GM19193 (cell line): ENCODE measurements at regions not wholly inside any gene's neighbourhood (a gene's known extent, or its start where the extent isn't known, plus 50 kb on each side); places are given as distances from the start of the nearest gene placed in this dataset.

Source experiments
- POLR2A ChIP-seq: IDR thresholded peaks from 4 replicates; pipeline ENCODE4 v1.6.1; 2011; ENCODE audit not compliant: insufficient read depth, insufficient read length; ENCODE audit errors: extremely low read depth

GRCh38 chr9:89723469-89724100 is 118.8 kb downstream of the GADD45G start:
- no peak for TF ChIP-seq POLR2A

GRCh38 chr9:89724659-89725058 is 119.8 kb downstream of the GADD45G start:
- TF ChIP-seq POLR2A = no peak

GRCh38 chr9:89725271-89725670 is 120.5 kb downstream of the GADD45G start:
- no peak for TF ChIP-seq POLR2A

- no peak for TF ChIP-seq POLR2A
These were observed 125.2 kb downstream of the GADD45G start for GRCh38 chr9:89729954-89730530.

DNA sequence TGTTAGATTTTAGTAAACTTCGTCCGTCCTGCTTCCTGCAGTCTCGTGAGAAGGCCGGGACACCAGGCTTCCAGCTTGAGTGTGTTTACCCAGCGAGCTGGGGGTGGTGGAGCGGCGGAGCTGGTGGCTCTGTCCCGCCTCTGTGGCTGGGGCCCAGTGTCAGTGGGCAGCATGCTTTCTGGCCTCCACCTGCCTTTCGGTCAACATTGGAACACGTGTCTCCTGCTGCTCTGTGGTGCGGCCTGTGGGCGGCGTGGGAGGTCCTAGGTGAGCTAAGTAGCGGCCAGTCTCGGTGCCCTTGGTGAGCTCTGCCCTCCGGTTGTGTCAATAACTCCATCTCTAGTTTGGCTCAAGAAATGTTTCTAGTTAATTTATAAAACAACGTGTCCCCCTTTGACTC is 125.9 kb downstream of the GADD45G start:
- TF ChIP-seq POLR2A = no peak

- no peak for TF ChIP-seq POLR2A
These were observed 126.7 kb downstream of the GADD45G start for GRCh38 chr9:89731262-89732182.

GRCh38 chr9:89732295-89732938 is 127.6 kb downstream of the GADD45G start:
- no peak for TF ChIP-seq POLR2A

GRCh38 chr9:89732939-89733324 is 128.1 kb downstream of the GADD45G start:
- TF ChIP-seq POLR2A = no peak

DNA sequence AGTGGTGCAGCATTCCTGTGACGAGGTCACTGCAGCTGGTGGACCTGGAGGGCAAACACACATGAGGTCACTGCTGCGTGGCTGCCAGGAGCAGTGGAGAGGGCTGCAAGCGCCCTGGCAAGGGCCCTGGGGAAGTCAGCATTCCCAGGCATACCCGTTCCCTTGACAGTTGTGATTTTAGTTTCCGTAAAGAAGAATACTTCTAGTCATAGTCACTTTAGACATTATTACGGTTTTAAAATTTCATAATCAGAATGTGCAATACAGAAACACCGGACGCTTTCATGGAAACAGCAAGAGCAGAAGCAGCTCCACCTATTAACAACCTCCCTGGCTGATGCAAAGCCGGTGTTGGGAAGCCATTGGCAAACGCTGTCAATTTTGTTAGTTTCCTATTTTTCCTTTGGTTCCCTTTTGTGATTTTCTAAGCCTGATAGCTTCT is 129.8 kb downstream of the GADD45G start:
- no peak for TF ChIP-seq POLR2A

GRCh38 chr9:89738137-89738932 is 133.5 kb downstream of the GADD45G start:
- TF ChIP-seq POLR2A = no peak

DNA sequence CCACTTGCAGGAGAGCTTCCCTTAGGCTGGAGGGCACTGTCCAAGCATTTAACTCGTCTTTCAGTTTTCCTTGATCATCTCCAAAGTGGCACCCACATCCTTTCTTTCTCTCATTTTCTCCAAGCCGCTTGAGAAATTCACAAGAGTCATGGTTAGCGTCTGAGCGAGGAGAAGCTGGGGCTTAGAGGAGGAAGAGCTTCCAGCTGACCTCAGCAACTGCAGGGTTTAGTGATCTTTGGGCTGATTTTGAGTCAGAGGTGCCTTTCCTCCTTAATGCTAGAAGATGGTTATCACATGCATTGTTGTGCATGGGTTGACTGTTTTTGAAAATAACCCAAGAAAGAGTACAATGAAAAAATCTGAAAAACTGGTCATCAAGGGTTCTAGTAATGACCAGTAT is 134.7 kb downstream of the GADD45G start:
- no peak for TF ChIP-seq POLR2A

- no peak for TF ChIP-seq POLR2A
These were observed 135.1 kb downstream of the GADD45G start for GRCh38 chr9:89739916-89740315.

DNA sequence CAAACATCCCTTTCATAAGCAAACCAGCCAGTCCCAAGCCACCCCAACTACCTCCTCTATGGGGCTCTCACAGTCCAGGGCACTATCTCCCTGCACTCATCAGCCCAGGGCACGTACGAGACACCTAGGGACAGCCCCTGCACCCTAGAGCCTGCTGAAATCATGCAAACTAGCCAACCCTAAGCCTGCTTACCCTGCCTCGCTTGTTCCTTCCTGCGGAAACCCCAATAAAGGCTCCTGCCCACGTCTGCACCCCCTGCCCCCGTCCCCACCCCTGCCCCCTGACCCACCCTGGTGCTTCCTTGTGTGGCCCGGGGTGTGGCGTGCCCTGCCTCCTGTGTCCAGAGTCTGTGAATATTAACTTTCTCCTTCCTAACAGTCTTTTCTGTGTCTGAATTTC is 135.9 kb downstream of the GADD45G start:
- no peak for TF ChIP-seq POLR2A

- no peak for TF ChIP-seq POLR2A
These were observed 137.8 kb downstream of the GADD45G start for GRCh38 chr9:89742660-89743059.
